A549 (cell line): ENCODE measurements at regions not wholly inside any gene's neighbourhood (a gene's known extent, or its start where the extent isn't known, plus 50 kb on each side); places are given as distances from the start of the nearest gene placed in this dataset.

ENCODE experiments used
- ATAC-seq, 2 experiments: fragments of 200-7000 bp in 1 of 2; fragments of >200 bp in 1 of 2; cut with Nextera tagmentation in 1 of 2; cut with Tn5 transposase in 1 of 2; 3 replicates each; pipeline versions ENCODE4 v1.8.0 to v1.9.1; 2018 to 2020; ENCODE audit warnings: mild to moderate bottlenecking in 1 of 2, moderate library complexity in 1 of 2
- CTCF ChIA-PET: fragments of 300-600 bp; sonication (Branson Sonifier 250); formaldehyde crosslinking; extraction: SDS; loops from one replicate; lab custom pipeline; 2021; ENCODE audit warnings: antibody characterized with exemption, inconsistent platforms; lab: Yijun Ruan, JAX
- POLR2A ChIA-PET: fragments of 350-600 bp; formaldehyde crosslinking; extraction: SDS; loops from one replicate; lab custom pipeline; 2021; ENCODE audit warnings: antibody characterized with exemption, inconsistent platforms; lab: Yijun Ruan, JAX
- DNase-seq, 2 experiments: peaks; one replicate each; pipeline versions ENCODE4 v3.0.0 to v3.0.0-alpha.2; 2011 to 2016; ENCODE audit warnings: low read depth in 1 of 2, low spot score in 1 of 2
- FAIRE-seq: peaks from 2 replicates; lab custom pipeline; 2011; peaks lifted over from hg19 to GRCh38; lab: Jason Lieb, UNC
- H3K27ac ChIP-seq, 2 experiments: fragments of >200 bp; sonication (Bioruptor Twin); formaldehyde crosslinking; 3 replicates each; pipeline ENCODE4 v1.5.1; 2016 to 2017
- H3K4me1 ChIP-seq: fragments of >200 bp; sonication (Bioruptor Twin); formaldehyde crosslinking; 3 replicates; pipeline ENCODE4 v1.6.1; 2016
- H3K4me2 ChIP-seq: fragments of >200 bp; sonication (Bioruptor Twin); formaldehyde crosslinking; 3 replicates; pipeline ENCODE4 v1.6.1; 2016
- H3K4me3 ChIP-seq: fragments of >200 bp; sonication (Bioruptor Twin); formaldehyde crosslinking; 3 replicates; pipeline ENCODE4 v1.5.1; 2016
- H3K9me3 ChIP-seq: fragments of >200 bp; sonication (Bioruptor Twin); formaldehyde crosslinking; 3 replicates; pipeline ENCODE4 v1.6.1; 2016
- BCL3 ChIP-seq: fragments of >200 bp; sonication (Bioruptor Twin); formaldehyde crosslinking; IDR thresholded peaks from 3 replicates; pipeline ENCODE4 v1.6.1; 2016
- BHLHE40 ChIP-seq: IDR thresholded peaks from 2 replicates; pipeline ENCODE4 v1.6.1; 2012; ENCODE audit warnings: low read depth, low read length, inconsistent platforms
- CBX8 ChIP-seq: fragments of 200-600 bp; sonication (generic); IDR thresholded peaks from 2 replicates; pipeline ENCODE4 v1.6.1; 2016
- CHD4 ChIP-seq: fragments of 200-600 bp; sonication (generic); IDR thresholded peaks from 2 replicates; pipeline ENCODE4 v1.6.1; 2016; ENCODE audit warnings: antibody characterized with exemption, mild to moderate bottlenecking, borderline replicate concordance
- CTCF ChIP-seq: fragments of >200 bp; sonication (Bioruptor Twin); formaldehyde crosslinking; IDR thresholded peaks from 3 replicates; pipeline ENCODE4 v1.5.1; 2016
- EHF ChIP-seq: fragments of 250-450 bp; sonication (Bioruptor Pico); IDR thresholded peaks from 2 replicates; pipeline ENCODE4 v1.5.0; 2020; ENCODE audit warnings: mild to moderate bottlenecking
- EP300 ChIP-seq, 2 experiments: fragments of >200 bp; sonication (Bioruptor Twin); formaldehyde crosslinking; IDR thresholded peaks; 2 replicates in 1 of 2; 3 replicates in 1 of 2; pipeline ENCODE4 v1.6.1; 2016 to 2017
- FOSB ChIP-seq: fragments of 250-450 bp; sonication (Bioruptor Pico); IDR thresholded peaks from 2 replicates; pipeline ENCODE4 v1.5.0; 2020; ENCODE audit warnings: mild to moderate bottlenecking, moderate library complexity
- FOXS1 ChIP-seq: fragments of 250-450 bp; sonication (Bioruptor Pico); IDR thresholded peaks from 2 replicates; pipeline ENCODE4 v1.5.0; 2020; ENCODE audit warnings: mild to moderate bottlenecking, moderate library complexity
- GATA3 ChIP-seq: IDR thresholded peaks from 2 replicates; pipeline ENCODE4 v1.6.1; 2012; ENCODE audit warnings: borderline replicate concordance
- HDAC2 ChIP-seq: fragments of 200-600 bp; sonication (generic); IDR thresholded peaks from 2 replicates; pipeline ENCODE4 v1.6.1; 2016
- HEYL ChIP-seq: fragments of 250-450 bp; sonication (Bioruptor Pico); IDR thresholded peaks from 2 replicates; pipeline ENCODE4 v1.8.0; 2021; ENCODE audit warnings: mild to moderate bottlenecking, moderate library complexity
- HMGXB4 ChIP-seq: fragments of 250-450 bp; sonication (Bioruptor Pico); IDR thresholded peaks from 2 replicates; pipeline ENCODE4 v1.5.0; 2021; ENCODE audit warnings: mild to moderate bottlenecking, moderate library complexity, borderline replicate concordance
- HOXA7 ChIP-seq: fragments of 250-450 bp; sonication (Bioruptor Pico); IDR thresholded peaks from 2 replicates; pipeline ENCODE4 v1.5.0; 2020; ENCODE audit warnings: mild to moderate bottlenecking, moderate library complexity
- JUNB ChIP-seq: fragments of >200 bp; sonication (Bioruptor Twin); formaldehyde crosslinking; IDR thresholded peaks from 2 replicates; pipeline ENCODE4 v1.6.1; 2016
- MAFK ChIP-seq: fragments of 450-650 bp; IDR thresholded peaks from 2 replicates; pipeline ENCODE4 v1.6.1; 2014; ENCODE audit not compliant: partially characterized antibody
- NR3C1 ChIP-seq: fragments of >200 bp; sonication (Bioruptor Twin); formaldehyde crosslinking; IDR thresholded peaks from 3 replicates; pipeline ENCODE4 v1.6.1; 2017
- POLR2A ChIP-seq: IDR thresholded peaks from 2 replicates; pipeline ENCODE4 v1.6.1; 2012; ENCODE audit warnings: mild to moderate bottlenecking, low read length
- POLR2AphosphoS2 ChIP-seq: conservative IDR thresholded peaks from 2 replicates; pipeline ENCODE4 v1.6.1; 2012; ENCODE audit warnings: low read length, improper control_type of control experiment, inconsistent platforms
- RAD21 ChIP-seq, 2 experiments: fragments of >200 bp in 1 of 2; sonication (Bioruptor Twin) in 1 of 2; formaldehyde crosslinking in 1 of 2; IDR thresholded peaks in 1 of 2; conservative IDR thresholded peaks in 1 of 2; 2 replicates in 1 of 2; 3 replicates in 1 of 2; pipeline ENCODE4 v1.6.1; 2012 to 2018; ENCODE audit warnings: inconsistent platforms in 1 of 2
- RARB ChIP-seq: fragments of 250-450 bp; sonication (Bioruptor Pico); IDR thresholded peaks from 2 replicates; pipeline ENCODE4 v1.8.0; 2021; ENCODE audit warnings: mild to moderate bottlenecking, moderate library complexity
- REST ChIP-seq: fragments of 200-600 bp; sonication (generic); IDR thresholded peaks from 2 replicates; pipeline ENCODE4 v1.6.1; 2016; ENCODE audit warnings: antibody characterized with exemption, mild to moderate bottlenecking, moderate library complexity
- RFX5 ChIP-seq: fragments of 450-650 bp; IDR thresholded peaks from 2 replicates; pipeline ENCODE4 v1.7.1; 2014; ENCODE audit warnings: antibody characterized with exemption, mild to moderate bottlenecking, moderate library complexity
- SREBF2 ChIP-seq: fragments of 450-650 bp; IDR thresholded peaks from 2 replicates; pipeline ENCODE4 v1.6.1; 2014; ENCODE audit warnings: mild to moderate bottlenecking, moderate library complexity
- TFCP2L1 ChIP-seq: fragments of 250-450 bp; sonication (Bioruptor Pico); IDR thresholded peaks from 2 replicates; pipeline ENCODE4 v1.5.0; 2021; ENCODE audit warnings: mild to moderate bottlenecking
- ZC3H11A ChIP-seq: fragments of 450-650 bp; IDR thresholded peaks from 2 replicates; pipeline ENCODE4 v1.6.1; 2014; ENCODE audit warnings: antibody characterized with exemption, mild to moderate bottlenecking
- WGBS: methylation state at CpG from one replicate; pipeline ENCODE4 v1.1.6; 2017; ENCODE audit errors: missing lambda C conversion rate; 5-methylcytosine and 5-hydroxymethylcytosine counted together

- no peak for FAIRE-seq
- Histone ChIP-seq H3K9me3 (no peaks in the 10 kb centered on the region), H3K4me3 (no peak overlapping the region), H3K27ac (no peak overlapping the region), H3K4me2 (no peak overlapping the region), H3K4me1 (no peaks in the 10 kb centered on the region)
- 15% methylated on average over 7 of the region's 10 CpGs for WGBS
- TF ChIP-seq ZC3H11A (no peak), MAFK (peak; percentile 40), HDAC2 (no peak), RFX5 (no peak), FOSB (CRISPR knock-in tag) (no peak)
- ChIA-PET CTCF (interaction anchor here (0.6 kb wide), 1 partner anchor 97 kb away, joined by 3 read pairs; no protein-coding TSS in a partner anchor), POLR2A (no interaction called here)
- DNase-seq, result no peak
- no peak for ATAC-seq
Observed at GRCh38 chr16:79468121-79468552, 132.4 kb downstream of the MAF start.

GRCh38 chr16:79466111-79466510, 134.4 kb downstream of the MAF start:
- 3% methylated on average over 2 of the region's 2 CpGs for WGBS
- Histone ChIP-seq H3K4me3 (no peak overlapping the region), H3K4me2 (no peak overlapping the region), H3K4me1 (no peaks in the 10 kb centered on the region), H3K27ac (no peak overlapping the region), H3K9me3 (no peaks in the 10 kb centered on the region)
- DNase-seq (no peak), ATAC-seq (no peak), FAIRE-seq (no peak)
- POLR2A ChIA-PET, result no interaction called here
- no peak for TF ChIP-seq CBX8
- no peak for TF ChIP-seq SREBF2
- TF ChIP-seq EHF (CRISPR knock-in tag), result no peak
- no peak for TF ChIP-seq FOSB (CRISPR knock-in tag)
- TF ChIP-seq EP300 (IDR thresholded peaks at IDR 0.05), result no peak
- TF ChIP-seq POLR2A, result no peak
- TF ChIP-seq RAD21 (conservative IDR thresholded peaks at IDR 0.05 in 1 of 2, IDR thresholded peaks at IDR 0.05 in 1 of 2), result no peak
- no peak for TF ChIP-seq BCL3
- no peak for TF ChIP-seq CTCF
- CTCF ChIA-PET, result no interaction called here

- TF ChIP-seq REST (no peak), JUNB (no peak), ZC3H11A (no peak), HEYL (CRISPR knock-in tag) (no peak), BHLHE40 (no peak), POLR2AphosphoS2 (no peak), CHD4 (no peak), HOXA7 (CRISPR knock-in tag) (no peak), RAD21 (conservative IDR thresholded peaks at IDR 0.05 in 1 of 2, IDR thresholded peaks at IDR 0.05 in 1 of 2) (no peak), FOXS1 (no peak), HMGXB4 (CRISPR knock-in tag) (no peak), GATA3 (no peak), EHF (CRISPR knock-in tag) (no peak), RARB (no peak), NR3C1 (no peak), TFCP2L1 (CRISPR knock-in tag) (no peak), POLR2A (no peak)
- no peak for ATAC-seq
Observed at GRCh38 chr16:79463841-79464240, 136.7 kb downstream of the MAF start.

More at GRCh38 chr16:79463841-79464240, 136.7 kb downstream of the MAF start:
- ChIA-PET POLR2A (no interaction called here), CTCF (no interaction called here)
- FAIRE-seq (no peak), DNase-seq (no peak)
- Histone ChIP-seq H3K27ac (no peak overlapping the region), H3K4me2 (no peak overlapping the region), H3K9me3 (no peaks in the 10 kb centered on the region), H3K4me1 (no peaks in the 10 kb centered on the region), H3K4me3 (no peak overlapping the region)
- WGBS, result 30% methylated on average over 5 of the region's 5 CpGs
